Lung (tissue), 11 donors: ENCODE measurements at regions not wholly inside any gene's neighbourhood (a gene's known extent, or its start where the extent isn't known, plus 50 kb on each side); places are given as distances from the start of the nearest gene placed in this dataset.
A peak's percentile ranks its signal among the peaks of the same experiment; 100 is the strongest.

ENCODE experiments used
- ATAC-seq: fragments of 200-7000 bp; cut with Tn5 transposase; one replicate; pipeline ENCODE4 v1.9.1; 2020; ENCODE audit warnings: moderate number of reproducible peaks; ENCODE audit not compliant: insufficient read depth, low FRiP score
- DNase-seq, 3 donors: peaks; one replicate each; pipeline ENCODE4 v3.0.0-alpha.2; 2013 to 2017
- H3K27ac ChIP-seq, 2 donors: one replicate each; pipeline ENCODE4 v1.5.1; 2013; ENCODE audit warnings: mild to moderate bottlenecking in 2 of 2, moderate library complexity in 2 of 2, control low read depth in 1 of 2, inconsistent platforms in 1 of 2, low read depth in 1 of 2, low read length in 1 of 2
- H3K27me3 ChIP-seq, 3 donors: one replicate each; pipeline ENCODE4 v1.5.1; 2013; ENCODE audit warnings: low read length in 2 of 3; ENCODE audit not compliant: control insufficient read depth in 3 of 3, insufficient read depth in 3 of 3
- H3K36me3 ChIP-seq, 4 donors: one replicate each; pipeline ENCODE4 v1.5.1; 2013; ENCODE audit warnings: low read length in 4 of 4, mild to moderate bottlenecking in 1 of 4, moderate library complexity in 1 of 4; ENCODE audit not compliant: control insufficient read depth in 4 of 4, insufficient read depth in 4 of 4
- H3K4me1 ChIP-seq, 5 donors: one replicate each; pipeline ENCODE4 v1.5.1; 2013; ENCODE audit warnings: low read length in 5 of 5, mild to moderate bottlenecking in 2 of 5, moderate library complexity in 1 of 5; ENCODE audit not compliant: control insufficient read depth in 5 of 5, insufficient read depth in 5 of 5
- H3K4me3 ChIP-seq: one replicate; pipeline ENCODE4 v1.5.1; 2013; ENCODE audit warnings: mild to moderate bottlenecking, control low read depth, moderate library complexity
- H3K9ac ChIP-seq, 2 donors: one replicate each; pipeline ENCODE4 v1.5.1; 2013; ENCODE audit warnings: low read length in 2 of 2, control low read depth in 1 of 2; ENCODE audit not compliant: insufficient read depth in 1 of 2
- H3K9me3 ChIP-seq, 4 donors: one replicate each; pipeline ENCODE4 v1.5.1; 2013; ENCODE audit warnings: low read length in 3 of 4, mild to moderate bottlenecking in 1 of 4, moderate library complexity in 1 of 4; ENCODE audit not compliant: control insufficient read depth in 4 of 4, insufficient read depth in 3 of 4
- WGBS, 2 donors: extraction: QIAGEN DNeasy Blood & Tissue Kit; methylation state at CpG; one replicate each; pipeline ENCODE4 v1.1.7; 2013; 5-methylcytosine and 5-hydroxymethylcytosine counted together
- TF ChIP-seq, protein P1 (sequence below): IDR thresholded peaks from 2 replicates; pipeline ENCODE4 v1.5.1; 2012; ENCODE audit warnings: mild to moderate bottlenecking; ENCODE audit errors: control extremely low read depth, extremely low read depth
- donor health status: control.
- donor health status: control.
- donor health status: Bipolar disorder and iron deficiency.
- donor health status: healthy.
- donor health status: DM: yes; HTN: yes; CAD: no.

DNA sequence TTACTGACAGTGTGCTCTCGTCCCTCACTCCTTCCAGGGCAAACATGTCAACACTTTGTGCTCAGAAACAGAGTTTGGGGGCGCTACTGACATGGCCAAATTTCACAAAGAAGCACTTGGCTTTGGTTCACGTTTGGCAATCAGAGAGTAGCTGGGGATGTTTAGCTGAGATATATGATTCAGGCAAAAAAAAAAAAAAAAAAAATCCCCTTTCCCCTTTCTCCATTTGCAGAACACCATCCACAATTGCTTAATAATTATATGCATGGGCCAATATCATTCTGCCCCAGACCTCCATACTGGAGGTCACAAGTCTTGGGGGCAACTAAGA lies 128.4 kb upstream of the ADGRF1 start:
- Histone ChIP-seq H3K4me3 (no peak overlapping the region), H3K27ac (no peak overlapping the region), H3K4me1 (peaks cover 0 to 3% (median 0%) of the 10 kb centered on the region in 5 donors), H3K9ac (no peak overlapping the region), H3K36me3 (no peaks in the 10 kb centered on the region), H3K27me3 (no peaks in the 10 kb centered on the region), H3K9me3 (no peaks in the 10 kb centered on the region)
- ATAC-seq (no peak), DNase-seq (no peak)
- 61 to 69% methylated on average over 3 of the region's 3 CpGs for WGBS, 2 donors
- TF ChIP-seq, protein P1, sequence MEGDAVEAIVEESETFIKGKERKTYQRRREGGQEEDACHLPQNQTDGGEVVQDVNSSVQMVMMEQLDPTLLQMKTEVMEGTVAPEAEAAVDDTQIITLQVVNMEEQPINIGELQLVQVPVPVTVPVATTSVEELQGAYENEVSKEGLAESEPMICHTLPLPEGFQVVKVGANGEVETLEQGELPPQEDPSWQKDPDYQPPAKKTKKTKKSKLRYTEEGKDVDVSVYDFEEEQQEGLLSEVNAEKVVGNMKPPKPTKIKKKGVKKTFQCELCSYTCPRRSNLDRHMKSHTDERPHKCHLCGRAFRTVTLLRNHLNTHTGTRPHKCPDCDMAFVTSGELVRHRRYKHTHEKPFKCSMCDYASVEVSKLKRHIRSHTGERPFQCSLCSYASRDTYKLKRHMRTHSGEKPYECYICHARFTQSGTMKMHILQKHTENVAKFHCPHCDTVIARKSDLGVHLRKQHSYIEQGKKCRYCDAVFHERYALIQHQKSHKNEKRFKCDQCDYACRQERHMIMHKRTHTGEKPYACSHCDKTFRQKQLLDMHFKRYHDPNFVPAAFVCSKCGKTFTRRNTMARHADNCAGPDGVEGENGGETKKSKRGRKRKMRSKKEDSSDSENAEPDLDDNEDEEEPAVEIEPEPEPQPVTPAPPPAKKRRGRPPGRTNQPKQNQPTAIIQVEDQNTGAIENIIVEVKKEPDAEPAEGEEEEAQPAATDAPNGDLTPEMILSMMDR, result no peak

DNA sequence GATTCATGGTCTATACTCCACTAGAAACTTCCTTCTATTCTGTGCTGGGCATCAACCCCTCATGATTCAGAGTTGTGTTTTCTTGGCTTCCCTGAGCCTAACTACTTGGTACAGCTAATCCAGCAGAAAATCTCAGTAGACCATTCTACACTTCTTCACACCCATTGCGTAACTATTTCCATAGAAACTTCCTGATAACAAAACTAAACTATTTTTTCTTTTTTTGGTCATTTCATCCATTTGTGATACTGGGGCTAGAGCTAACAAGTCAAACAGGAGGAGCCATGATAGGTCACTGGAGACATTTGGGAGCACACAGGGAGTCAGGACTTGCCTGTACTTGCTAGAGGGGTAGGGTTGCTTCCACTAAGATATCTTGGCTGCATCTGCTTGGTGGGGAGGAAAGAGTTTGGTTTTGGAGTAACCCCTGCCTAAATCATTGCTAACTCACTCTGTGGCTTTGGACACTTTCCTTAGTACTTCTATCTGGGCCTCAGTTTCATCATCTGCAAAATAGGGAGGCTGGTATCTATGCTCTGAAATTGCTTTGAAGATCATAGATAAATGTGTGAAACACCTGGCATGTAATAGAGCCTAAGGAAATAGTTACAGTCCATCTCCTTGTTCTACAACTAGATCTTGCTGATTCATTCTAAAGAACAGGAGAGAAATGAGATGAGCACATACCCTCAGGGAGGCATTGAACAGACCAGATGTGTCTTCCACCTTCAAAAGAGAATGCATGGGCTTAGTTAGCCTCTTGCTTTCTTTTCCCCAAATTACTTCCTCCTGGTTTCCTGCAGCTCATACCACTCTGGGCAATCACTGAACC lies 127.9 kb upstream of the ADGRF1 start:
- Histone ChIP-seq H3K9ac (no peak overlapping the region), H3K27ac (no peak overlapping the region), H3K4me1 (peaks cover 0 to 3% (median 0%) of the 10 kb centered on the region in 5 donors), H3K9me3 (no peaks in the 10 kb centered on the region), H3K36me3 (no peaks in the 10 kb centered on the region), H3K27me3 (no peaks in the 10 kb centered on the region), H3K4me3 (no peak overlapping the region)
- DNase-seq, result peak in 2 of 3 donors; percentile 31 to 46
- no peak for ATAC-seq
- 81 to 90% methylated on average over 1 of the region's 1 CpG for WGBS, 2 donors
- TF ChIP-seq, protein P1, result no peak

DNA sequence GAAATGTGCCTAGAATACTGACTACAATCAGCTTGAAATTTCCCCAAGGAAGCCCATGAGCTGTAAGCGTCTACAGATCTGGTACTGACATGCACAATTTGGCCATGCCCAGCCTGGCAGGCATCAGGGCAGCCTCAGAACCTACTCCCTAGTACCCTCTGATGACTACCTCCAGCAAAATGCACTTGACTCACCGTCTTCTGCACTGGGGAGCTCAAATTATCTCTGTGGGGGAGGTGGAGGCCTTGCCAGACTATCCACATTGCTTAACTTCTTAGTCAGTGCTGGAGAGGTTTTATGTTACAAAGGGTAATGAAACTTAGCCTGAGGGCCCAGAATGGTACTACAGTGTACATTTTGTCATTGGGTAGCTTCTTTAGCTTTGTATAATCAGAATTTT lies 126.0 kb upstream of the ADGRF1 start:
- no peak overlapping the region for H3K4me3 ChIP-seq
- WGBS, 2 donors, result 62 to 81% methylated on average over 2 of the region's 2 CpGs
- no peaks in the 10 kb centered on the region for H3K36me3 ChIP-seq
- H3K9ac ChIP-seq, result no peak overlapping the region
- DNase-seq (no peak), ATAC-seq (peak; percentile 85)
- no peak overlapping the region for H3K27ac ChIP-seq
- H3K27me3 ChIP-seq, result no peaks in the 10 kb centered on the region
- peaks cover 0 to 3% (median 0%) of the 10 kb centered on the region in 5 donors for H3K4me1 ChIP-seq
- H3K9me3 ChIP-seq, result no peaks in the 10 kb centered on the region
- TF ChIP-seq, protein P1, result no peak
